ENCODE measurements at regions not wholly inside any gene's neighbourhood (a gene's known extent, or its start where the extent isn't known, plus 50 kb on each side); places are given as distances from the start of the nearest gene placed in this dataset.

GRCh38 chr17:52673791-52674190, 515.3 kb upstream of the CA10 start:
- no peak for TF ChIP-seq POLR2A (IDR thresholded peaks at IDR 0.05)
- no peak for TF ChIP-seq CTCF (IDR thresholded peaks at IDR 0.05)
- DNase-seq = no peak
- Histone ChIP-seq H3K9me3 (no peaks in the 10 kb centered on the region), H3K36me3 (no peaks in the 10 kb centered on the region), H3K4me1 (no peaks in the 10 kb centered on the region), H3K27ac (no peak overlapping the region), H3K4me3 (replicated peaks in 1 of 3) (no peak overlapping the region), H3K27me3 (no peaks in the 10 kb centered on the region)
- WGBS, 2 donors = 83 to 90% methylated on average over 2 of the region's 2 CpGs
- intact Hi-C loops (cut with DNase I) = no loop called here

GRCh38 chr17:52666264-52666663, 507.8 kb upstream of the CA10 start:
- Histone ChIP-seq H3K9me3 (no peaks in the 10 kb centered on the region), H3K27ac (no peak overlapping the region), H3K36me3 (no peaks in the 10 kb centered on the region), H3K4me3 (replicated peaks in 1 of 3) (no peak overlapping the region), H3K27me3 (no peaks in the 10 kb centered on the region), H3K4me1 (no peaks in the 10 kb centered on the region)
- no peak for TF ChIP-seq POLR2A (IDR thresholded peaks at IDR 0.05)
- no peak for TF ChIP-seq CTCF (IDR thresholded peaks at IDR 0.05)
- WGBS, 2 donors = 84 to 85% methylated on average over 1 of the region's 1 CpG
- intact Hi-C loops (cut with DNase I) = no loop called here
- no peak for DNase-seq

- Histone ChIP-seq H3K4me3 (replicated peaks in 1 of 3) (no peak overlapping the region), H3K27me3 (no peaks in the 10 kb centered on the region), H3K4me1 (no peaks in the 10 kb centered on the region), H3K36me3 (no peaks in the 10 kb centered on the region), H3K9me3 (no peaks in the 10 kb centered on the region), H3K27ac (no peak overlapping the region)
- TF ChIP-seq POLR2A (IDR thresholded peaks at IDR 0.05) (no peak), CTCF (IDR thresholded peaks at IDR 0.05) (no peak)
- intact Hi-C loops (cut with DNase I) = no loop called here
- 66 to 79% methylated on average over 2 of the region's 2 CpGs for WGBS, 2 donors
- no peak for DNase-seq
Observed at GRCh38 chr17:52660692-52661091, 502.2 kb upstream of the CA10 start.

GRCh38 chr17:52653014-52653413, 494.5 kb upstream of the CA10 start:
- Histone ChIP-seq H3K4me3 (replicated peaks in 1 of 3) (no peak overlapping the region), H3K36me3 (no peaks in the 10 kb centered on the region), H3K4me1 (no peaks in the 10 kb centered on the region), H3K9me3 (no peaks in the 10 kb centered on the region), H3K27ac (no peak overlapping the region), H3K27me3 (no peaks in the 10 kb centered on the region)
- WGBS, 2 donors = 80 to 84% methylated on average over 1 of the region's 1 CpG
- intact Hi-C loops (cut with DNase I) = no loop called here
- TF ChIP-seq POLR2A (IDR thresholded peaks at IDR 0.05) = no peak
- no peak for TF ChIP-seq CTCF (IDR thresholded peaks at IDR 0.05)
- DNase-seq = no peak

GRCh38 chr17:52648995-52649394, 490.5 kb upstream of the CA10 start:
- 68 to 71% methylated on average over 3 of the region's 3 CpGs for WGBS, 2 donors
- no peak overlapping the region for H3K4me3 ChIP-seq (replicated peaks in 1 of 3)
- H3K27ac ChIP-seq = no peak overlapping the region
- H3K9me3 ChIP-seq = no peaks in the 10 kb centered on the region
- TF ChIP-seq CTCF (IDR thresholded peaks at IDR 0.05) (no peak), POLR2A (IDR thresholded peaks at IDR 0.05) (no peak)
- no peaks in the 10 kb centered on the region for H3K4me1 ChIP-seq
- no peak for DNase-seq
- H3K36me3 ChIP-seq = no peaks in the 10 kb centered on the region
- no peaks in the 10 kb centered on the region for H3K27me3 ChIP-seq
- intact Hi-C loops (cut with DNase I) = no loop called here

Data from thyroid gland (tissue), 4 donors.